Thyroid gland (tissue), 4 donors: ENCODE measurements at regions not wholly inside any gene's neighbourhood (a gene's known extent, or its start where the extent isn't known, plus 50 kb on each side); places are given as distances from the start of the nearest gene placed in this dataset.
"Not testable (repeated sequence)": the region's sequence is repeated elsewhere in the genome, so short reads cannot be mapped to it uniquely, and the experiment has no call there.

Experiments used
- DNase-seq, 2 donors: peaks; one replicate each; pipeline ENCODE4 v3.0.0-alpha.2; 2019
- H3K27ac ChIP-seq, 3 donors: fragments of 200-600 bp; sonication (generic); 1 replicate in 2 of 3; 2 replicates in 1 of 3; pipeline ENCODE4 v1.5.1; 2016 to 2019; ENCODE audit warnings: mild to moderate bottlenecking in 1 of 3, moderate library complexity in 1 of 3
- H3K27me3 ChIP-seq: fragments of 200-600 bp; sonication (generic); one replicate; pipeline ENCODE4 v1.5.1; 2019
- H3K36me3 ChIP-seq, 2 donors: fragments of 200-600 bp; sonication (generic); one replicate each; pipeline ENCODE4 v1.5.1; 2016 to 2019
- H3K4me1 ChIP-seq, 2 donors: fragments of 200-600 bp; sonication (generic); one replicate each; pipeline ENCODE4 v1.5.1; 2017 to 2019
- H3K4me3 ChIP-seq, 3 donors: fragments of 200-600 bp; sonication (generic); replicated peaks in 1 of 3; 1 replicate in 2 of 3; 2 replicates in 1 of 3; pipeline ENCODE4 v1.5.1; 2016; ENCODE audit warnings: mild to moderate bottlenecking in 1 of 3
- H3K9me3 ChIP-seq: fragments of 200-600 bp; sonication (generic); one replicate; pipeline ENCODE4 v1.5.1; 2017
- CTCF ChIP-seq, 6 experiments: fragments of 200-600 bp in 3 of 6; fragments of 450-650 bp in 3 of 6; sonication (generic) in 3 of 6; IDR thresholded peaks; one replicate each; pipeline ENCODE4 v1.5.1; 2016 to 2019; ENCODE audit warnings: antibody characterized with exemption in 6 of 6, mild to moderate bottlenecking in 2 of 6, inconsistent platforms in 1 of 6, moderate library complexity in 1 of 6
- POLR2A ChIP-seq, 2 donors: fragments of 450-650 bp; IDR thresholded peaks; one replicate each; pipeline ENCODE4 v1.6.1; 2017; ENCODE audit warnings: antibody characterized with exemption in 2 of 2, mild to moderate bottlenecking in 2 of 2, moderate library complexity in 1 of 2
- WGBS, 2 donors: methylation state at CpG; one replicate each; pipeline ENCODE4 v1.1.5; 2017; 5-methylcytosine and 5-hydroxymethylcytosine counted together
- intact Hi-C: fragments of 100-400 bp; cut with DNase I; formaldehyde crosslinking; loops from one replicate; pipeline ENCODE4 v1.15.1; 2023

DNA sequence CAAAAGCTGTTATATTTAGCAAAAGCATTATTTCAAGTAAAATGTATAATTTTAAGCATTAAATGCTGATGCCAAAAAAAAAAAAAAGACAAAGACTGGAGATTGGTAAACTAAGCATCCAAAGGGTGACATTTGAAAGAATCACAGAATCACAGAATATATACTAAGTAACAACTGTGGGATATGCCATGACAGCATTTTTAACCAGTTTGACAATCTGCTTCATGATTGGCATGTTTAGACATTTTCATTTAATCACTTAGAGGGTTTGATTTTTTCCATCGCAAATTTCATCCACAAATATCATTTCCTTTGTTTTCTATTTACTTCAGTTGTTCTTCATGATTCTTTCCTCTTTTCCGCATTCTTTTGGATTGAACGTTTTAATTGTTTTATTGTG, 66.9 kb upstream of the TMEM18 start:
- intact Hi-C loops = loop anchor here (5.0 kb wide), 1 partner anchor 67 kb away; the partner anchor contains the start of gene TMEM18
- no peaks in the 10 kb centered on the region for H3K27me3 ChIP-seq
- DNase-seq = no peak
- TF ChIP-seq POLR2A (IDR thresholded peaks at IDR 0.05) = no peak
- TF ChIP-seq CTCF (IDR thresholded peaks at IDR 0.05) = no peak
- no peaks in the 10 kb centered on the region for H3K9me3 ChIP-seq
- H3K4me1 ChIP-seq = peaks cover 4 to 10% of the 10 kb centered on the region in 2 donors
- H3K4me3 ChIP-seq = no peak overlapping the region
- no peaks in the 10 kb centered on the region for H3K36me3 ChIP-seq
- H3K27ac ChIP-seq = no peak overlapping the region
- WGBS, 2 donors = 73 to 93% methylated on average over 3 of the region's 3 CpGs

- 86 to 89% methylated on average over 9 of the region's 9 CpGs for WGBS, 2 donors
- no peaks in the 10 kb centered on the region for H3K27me3 ChIP-seq
- TF ChIP-seq CTCF (IDR thresholded peaks at IDR 0.05) (no peak), POLR2A (IDR thresholded peaks at IDR 0.05) (no peak)
- intact Hi-C loops = loop anchor here (5.0 kb wide), 1 partner anchor 65 kb away; the partner anchor contains the start of gene TMEM18
- H3K27ac ChIP-seq = no peak overlapping the region
- no peak overlapping the region for H3K4me3 ChIP-seq
- H3K9me3 ChIP-seq = no peaks in the 10 kb centered on the region
- DNase-seq = no peak
- H3K4me1 ChIP-seq = peaks cover 4 to 10% of the 10 kb centered on the region in 2 donors
- no peaks in the 10 kb centered on the region for H3K36me3 ChIP-seq
Measured at GRCh38 chr2:742221-742620, 65.0 kb upstream of the TMEM18 start.

DNA sequence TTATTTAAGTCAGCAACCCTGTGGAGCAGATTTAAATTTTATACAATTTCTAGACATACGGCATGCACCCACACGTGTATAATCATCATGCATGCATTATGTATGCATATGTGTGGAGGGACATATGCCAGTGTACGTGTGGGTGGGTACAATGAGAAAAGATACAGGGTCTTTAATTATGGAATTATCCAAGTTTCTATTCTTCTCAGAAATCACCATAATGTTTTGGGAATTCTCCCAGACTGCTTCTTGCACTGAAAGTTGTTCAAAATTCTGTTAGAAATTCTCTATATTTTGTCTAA, 63.9 kb upstream of the TMEM18 start:
- DNase-seq = no peak

GRCh38 chr2:740322-741194, 63.4 kb upstream of the TMEM18 start:
- H3K9me3 ChIP-seq, H3K27me3 ChIP-seq, H3K4me1 ChIP-seq, H3K36me3 ChIP-seq: not testable (repeated sequence)
- WGBS, 2 donors = 5 to 6% methylated on average over 32 to 37 of the region's 41 CpGs
- Histone ChIP-seq H3K27ac (peak overlapping the region in 2 of 3 donors; percentile 15 to 44), H3K4me3 (peak overlapping the region in 2 of 3 donors; percentile 22 to 28)
- DNase-seq = peak; percentile 89 to 90
- intact Hi-C loops = loop anchor here (5.0 kb wide), 1 partner anchor 63 kb away; the partner anchor contains the start of gene TMEM18

More for the DNA sequence above, 63.9 kb upstream of the TMEM18 start:
- Histone ChIP-seq H3K27ac (no peak overlapping the region), H3K4me1 (peaks cover 4 to 10% of the 10 kb centered on the region in 2 donors), H3K36me3 (no peaks in the 10 kb centered on the region), H3K9me3 (no peaks in the 10 kb centered on the region), H3K27me3 (no peaks in the 10 kb centered on the region), H3K4me3 (no peak overlapping the region)
- TF ChIP-seq CTCF (IDR thresholded peaks at IDR 0.05) (no peak), POLR2A (IDR thresholded peaks at IDR 0.05) (no peak)
- WGBS, 2 donors = 44 to 46% methylated on average over 3 of the region's 3 CpGs
- intact Hi-C loops = loop anchor here (5.0 kb wide), 1 partner anchor 64 kb away; the partner anchor contains the start of gene TMEM18

GRCh38 chr2:739864-740321, 62.7 kb upstream of the TMEM18 start:
- 7 to 8% methylated on average over 19 of the region's 23 CpGs for WGBS, 2 donors
- H3K36me3 ChIP-seq, H3K9me3 ChIP-seq, H3K4me1 ChIP-seq, H3K27me3 ChIP-seq: not testable (repeated sequence)
- Histone ChIP-seq H3K4me3 (peak overlapping the region in 2 of 3 donors; percentile 22 to 28), H3K27ac (peak overlapping the region in 1 of 3 donors; percentile 44)
- DNase-seq = peak; percentile 55 to 69
- intact Hi-C loops = loop anchor here (5.0 kb wide), 1 partner anchor 63 kb away; the partner anchor contains the start of gene TMEM18

GRCh38 chr2:736939-737338, 59.7 kb upstream of the TMEM18 start:
- peaks cover 4 to 10% of the 10 kb centered on the region in 2 donors for H3K4me1 ChIP-seq
- TF ChIP-seq POLR2A (IDR thresholded peaks at IDR 0.05) (no peak), CTCF (IDR thresholded peaks at IDR 0.05) (no peak)
- no peak overlapping the region for H3K4me3 ChIP-seq
- no peaks in the 10 kb centered on the region for H3K9me3 ChIP-seq
- intact Hi-C loops = no loop called here
- DNase-seq = no peak
- no peaks in the 10 kb centered on the region for H3K27me3 ChIP-seq
- no peaks in the 10 kb centered on the region for H3K36me3 ChIP-seq
- no peak overlapping the region for H3K27ac ChIP-seq
